ENCODE measurements at regions not wholly inside any gene's neighbourhood (a gene's known extent, or its start where the extent isn't known, plus 50 kb on each side); places are given as distances from the start of the nearest gene placed in this dataset.
"Not testable (repeated sequence)": the region's sequence is repeated elsewhere in the genome, so short reads cannot be mapped to it uniquely, and the experiment has no call there.

DNA sequence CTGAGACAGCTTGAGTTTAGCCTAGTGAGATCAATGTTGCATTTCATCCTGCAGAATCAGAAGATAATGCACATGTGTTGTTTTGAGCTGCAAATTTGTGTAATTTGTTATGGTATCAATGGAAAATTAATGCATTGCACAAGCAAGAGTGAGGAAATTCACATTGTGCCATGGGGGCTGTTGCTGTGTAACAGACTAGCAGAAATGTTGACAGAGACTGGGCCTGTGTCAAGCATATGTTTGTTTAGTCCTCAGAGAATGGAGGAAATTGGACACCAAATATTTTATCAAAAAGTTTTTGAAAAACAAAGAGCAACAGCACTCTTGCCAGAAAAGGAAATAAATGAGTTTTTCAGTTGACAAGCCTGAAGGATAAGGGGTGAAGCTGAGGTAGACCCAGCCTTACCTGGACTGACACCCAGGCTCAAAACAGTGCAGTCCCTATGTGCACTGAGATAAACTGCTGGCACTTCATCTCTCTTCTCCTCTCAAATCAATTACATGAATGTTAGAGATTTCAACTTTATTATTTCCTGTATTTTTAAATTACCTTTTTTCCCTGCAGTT lies 1150.0 kb downstream of the FSCB start:
- peak overlapping the region in 1 of 4 donors; percentile 46 for H3K27ac ChIP-seq
- H3K9me3 ChIP-seq, result no peaks in the 10 kb centered on the region
- FAIRE-seq (no peak), DNase-seq (no peak), ATAC-seq (peak; percentile 65 to 83 (median 76))
- peaks cover 4 to 25% (median 19%) of the 10 kb centered on the region in 3 donors for H3K4me1 ChIP-seq
- TF ChIP-seq, protein P1, sequence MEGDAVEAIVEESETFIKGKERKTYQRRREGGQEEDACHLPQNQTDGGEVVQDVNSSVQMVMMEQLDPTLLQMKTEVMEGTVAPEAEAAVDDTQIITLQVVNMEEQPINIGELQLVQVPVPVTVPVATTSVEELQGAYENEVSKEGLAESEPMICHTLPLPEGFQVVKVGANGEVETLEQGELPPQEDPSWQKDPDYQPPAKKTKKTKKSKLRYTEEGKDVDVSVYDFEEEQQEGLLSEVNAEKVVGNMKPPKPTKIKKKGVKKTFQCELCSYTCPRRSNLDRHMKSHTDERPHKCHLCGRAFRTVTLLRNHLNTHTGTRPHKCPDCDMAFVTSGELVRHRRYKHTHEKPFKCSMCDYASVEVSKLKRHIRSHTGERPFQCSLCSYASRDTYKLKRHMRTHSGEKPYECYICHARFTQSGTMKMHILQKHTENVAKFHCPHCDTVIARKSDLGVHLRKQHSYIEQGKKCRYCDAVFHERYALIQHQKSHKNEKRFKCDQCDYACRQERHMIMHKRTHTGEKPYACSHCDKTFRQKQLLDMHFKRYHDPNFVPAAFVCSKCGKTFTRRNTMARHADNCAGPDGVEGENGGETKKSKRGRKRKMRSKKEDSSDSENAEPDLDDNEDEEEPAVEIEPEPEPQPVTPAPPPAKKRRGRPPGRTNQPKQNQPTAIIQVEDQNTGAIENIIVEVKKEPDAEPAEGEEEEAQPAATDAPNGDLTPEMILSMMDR (IDR thresholded peaks at IDR 0.05), result no peak
- no peaks in the 10 kb centered on the region for H3K36me3 ChIP-seq
- H3K27me3 ChIP-seq, result no peaks in the 10 kb centered on the region
- H3K4me3 ChIP-seq, result no peak overlapping the region
- intact Hi-C loops (cut with DNase I), result no loop called here

DNA sequence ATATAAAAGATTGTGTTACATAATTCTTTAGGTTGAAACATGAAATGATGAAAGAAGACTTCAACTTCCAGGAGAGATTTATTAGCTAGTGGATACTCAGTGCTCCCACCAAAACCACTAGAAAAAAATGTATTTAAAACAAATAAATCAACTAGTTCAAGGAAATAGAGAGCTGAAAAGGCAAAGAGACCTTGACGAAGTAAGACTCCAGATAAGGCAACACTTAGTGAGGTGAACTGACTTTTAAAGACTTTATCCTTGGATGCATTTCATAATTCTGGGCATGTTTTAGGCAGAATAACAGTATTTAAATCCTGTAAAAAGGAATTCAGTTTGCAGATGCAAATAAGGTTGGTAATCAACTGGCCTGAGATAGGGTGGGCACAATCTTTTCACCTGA lies 1150.7 kb downstream of the FSCB start:
- WGBS, 2 donors, result 8 to 13% methylated on average over 1 of the region's 1 CpG
- no peaks in the 10 kb centered on the region for H3K27me3 ChIP-seq

DNA sequence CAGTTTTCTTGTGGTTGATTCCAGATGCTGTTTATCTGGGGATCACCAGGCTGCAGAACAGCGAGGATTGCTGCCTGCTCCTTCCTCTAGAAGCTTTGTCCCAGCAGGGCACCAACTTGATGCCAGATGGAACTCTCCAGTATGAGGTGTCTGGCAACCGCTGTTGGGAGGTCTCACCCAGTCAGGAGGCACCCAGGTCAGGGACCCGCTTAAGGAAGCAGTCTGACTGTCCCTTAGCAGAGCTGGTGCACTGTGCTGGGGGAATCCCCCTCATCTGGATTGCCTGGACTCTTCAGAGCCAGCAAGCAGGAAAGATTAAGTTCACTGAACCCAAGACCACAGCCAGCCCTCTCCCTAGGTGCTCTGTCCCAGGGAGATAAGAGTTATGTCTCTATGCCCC lies 1165.2 kb downstream of the FSCB start:
- DNase-seq (no peak), FAIRE-seq (no peak), ATAC-seq (no peak)
- H3K4me3 ChIP-seq, result no peak overlapping the region
- H3K4me1 ChIP-seq, result no peaks in the 10 kb centered on the region
- no peaks in the 10 kb centered on the region for H3K9me3 ChIP-seq
- TF ChIP-seq, protein P1 (IDR thresholded peaks at IDR 0.05), result no peak
- H3K27ac ChIP-seq, result no peak overlapping the region
- WGBS, 2 donors, result 84 to 90% methylated on average over 3 of the region's 3 CpGs
- no peaks in the 10 kb centered on the region for H3K27me3 ChIP-seq
- no peaks in the 10 kb centered on the region for H3K36me3 ChIP-seq
- intact Hi-C loops (cut with DNase I), result no loop called here

More for the DNA sequence above, 1150.7 kb downstream of the FSCB start:
- H3K4me1 ChIP-seq, result peaks cover 4 to 20% (median 16%) of the 10 kb centered on the region in 3 donors
- no peaks in the 10 kb centered on the region for H3K9me3 ChIP-seq
- no peak for FAIRE-seq
- ATAC-seq, result peak in 3 of 4 donors; percentile 49 to 71 (median 55)
- intact Hi-C loops (cut with DNase I), result no loop called here
- H3K4me3 ChIP-seq, result no peak overlapping the region
- peak overlapping the region in 1 of 4 donors; percentile 46 for H3K27ac ChIP-seq
- no peaks in the 10 kb centered on the region for H3K36me3 ChIP-seq
- DNase-seq, result no peak
- TF ChIP-seq, protein P1 (IDR thresholded peaks at IDR 0.05), result no peak

DNA sequence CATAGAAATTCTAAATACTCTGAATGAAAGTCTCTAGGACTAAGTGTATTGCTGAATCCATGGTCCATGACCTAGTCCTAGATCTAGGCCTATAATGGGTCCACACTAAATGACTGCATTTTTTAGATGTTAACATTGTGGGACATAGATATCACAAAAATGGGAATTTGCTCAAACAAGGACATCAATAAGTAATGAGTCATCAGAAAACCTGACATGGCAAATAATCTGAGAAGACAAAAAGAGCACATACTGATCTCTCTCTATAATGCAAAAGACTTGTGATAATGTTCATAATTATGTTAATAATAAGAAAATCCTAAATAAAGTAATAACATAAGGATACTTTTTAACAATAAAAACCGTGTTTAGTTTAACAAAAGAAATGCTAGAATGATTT lies 1168.4 kb downstream of the FSCB start:
- Histone ChIP-seq H3K27me3 (no peaks in the 10 kb centered on the region), H3K4me1 (no peaks in the 10 kb centered on the region), H3K27ac (no peak overlapping the region), H3K36me3 (no peaks in the 10 kb centered on the region), H3K4me3 (no peak overlapping the region), H3K9me3 (no peaks in the 10 kb centered on the region)
- no peak for ATAC-seq
- TF ChIP-seq, protein P1 (IDR thresholded peaks at IDR 0.05), result no peak
- WGBS, 2 donors, result 37 to 51% methylated on average over 1 of the region's 1 CpG
- DNase-seq, result no peak
- FAIRE-seq, result no peak
- intact Hi-C loops (cut with DNase I), result no loop called here

DNA sequence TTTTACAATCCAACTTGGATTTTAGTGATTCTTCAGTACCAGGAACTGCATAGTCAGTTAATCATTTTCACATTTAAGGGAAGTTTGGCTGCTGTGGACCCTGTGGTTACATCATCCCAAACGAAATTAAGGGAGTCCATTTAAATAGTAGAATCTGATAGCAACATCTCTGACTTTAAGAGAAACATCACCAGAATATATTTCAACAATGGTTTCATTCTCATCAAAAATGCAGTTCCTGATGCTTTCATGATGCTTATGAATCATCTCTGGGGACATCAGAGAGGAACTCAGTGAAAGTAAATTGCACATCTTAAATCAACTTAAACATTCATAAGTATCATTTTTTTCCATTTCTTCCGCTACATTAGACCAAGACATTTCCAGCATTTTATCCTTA lies 1170.7 kb downstream of the FSCB start:
- intact Hi-C loops (cut with DNase I), result no loop called here
- Histone ChIP-seq H3K4me1 (no peaks in the 10 kb centered on the region), H3K9me3 (no peaks in the 10 kb centered on the region), H3K4me3 (no peak overlapping the region), H3K27me3 (no peaks in the 10 kb centered on the region), H3K27ac (no peak overlapping the region), H3K36me3 (no peaks in the 10 kb centered on the region)
- no peak for ATAC-seq
- TF ChIP-seq, protein P1 (IDR thresholded peaks at IDR 0.05), result no peak
- no peak for DNase-seq
- 58 to 60% methylated on average over 2 of the region's 2 CpGs for WGBS, 2 donors
- no peak for FAIRE-seq

DNA sequence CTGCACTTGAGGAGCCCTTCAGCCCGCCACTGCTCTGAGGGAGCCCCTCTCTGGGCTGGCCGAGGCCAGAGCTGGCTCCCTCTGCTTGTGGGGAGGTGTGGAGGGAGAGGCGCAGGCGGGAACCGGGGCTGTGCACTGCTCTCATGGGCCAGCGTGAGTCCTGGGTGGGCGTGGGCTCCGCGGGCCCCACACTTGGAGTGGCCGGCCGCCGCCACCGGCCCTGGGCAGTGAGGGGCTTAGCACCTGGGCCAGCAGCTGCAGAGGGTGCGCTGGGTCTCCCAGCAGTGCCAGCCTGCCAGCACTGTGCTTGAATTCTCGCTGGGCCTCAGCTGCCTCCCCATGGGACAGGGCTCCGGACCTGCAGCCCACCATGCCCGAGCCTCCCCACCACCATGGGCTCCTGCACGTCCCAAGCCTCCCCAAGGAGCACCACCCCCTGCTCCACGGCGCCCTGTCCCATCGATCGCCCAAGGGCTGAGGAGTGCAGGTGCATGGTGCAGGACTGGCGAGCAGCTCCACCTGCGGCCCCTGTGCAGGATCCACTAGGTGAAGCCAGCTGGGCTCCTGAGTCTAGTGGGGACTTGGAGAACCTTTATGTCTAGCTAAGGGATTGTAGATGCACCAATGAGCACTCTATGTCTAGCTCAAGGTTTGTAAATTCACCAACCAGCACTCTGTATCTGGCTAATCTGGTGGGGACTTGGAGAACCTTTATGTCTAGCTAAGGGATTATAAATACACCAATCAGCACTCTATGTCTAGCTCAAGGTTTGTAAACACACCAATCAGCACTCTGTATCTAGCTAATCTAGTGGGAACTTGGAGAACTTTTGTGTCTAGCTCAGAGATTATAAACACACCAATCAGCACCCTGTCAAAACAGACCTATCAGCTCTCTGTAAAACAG lies 1180.3 kb downstream of the FSCB start:
- ATAC-seq; FAIRE-seq; H3K9me3 ChIP-seq; H3K36me3 ChIP-seq; H3K4me1 ChIP-seq; intact Hi-C loops (cut with DNase I); H3K27me3 ChIP-seq; H3K4me3 ChIP-seq; H3K27ac ChIP-seq: not testable (repeated sequence)
- 89 to 91% methylated on average over 18 to 24 of the region's 24 CpGs for WGBS, 2 donors
- peak in 1 of 6 donors; percentile 61 for DNase-seq

Data from pancreas (tissue), 10 donors.